ENCODE measurements at regions not wholly inside any gene's neighbourhood (a gene's known extent, or its start where the extent isn't known, plus 50 kb on each side); places are given as distances from the start of the nearest gene placed in this dataset.

DNA sequence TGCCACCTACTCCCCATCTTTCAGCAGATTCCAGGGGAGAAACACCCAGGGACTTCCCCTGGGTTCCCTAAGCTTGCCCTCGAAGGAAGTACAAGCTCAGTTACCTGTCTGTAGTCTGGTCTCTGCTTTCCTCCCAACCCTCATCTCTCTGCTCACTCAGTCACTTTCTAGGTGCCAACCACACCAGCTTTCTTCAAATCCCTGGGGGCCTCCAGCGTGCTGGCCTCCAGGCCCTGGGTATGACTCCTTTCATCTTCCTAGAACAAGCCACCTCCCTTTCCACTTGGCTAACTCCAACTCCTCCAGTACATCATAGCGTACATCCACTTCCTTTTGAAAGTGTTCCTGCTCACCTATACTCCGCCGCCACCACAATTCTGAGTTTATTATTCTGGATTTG is 222.6 kb downstream of the SNX18 start:
- TF ChIP-seq, protein P1, sequence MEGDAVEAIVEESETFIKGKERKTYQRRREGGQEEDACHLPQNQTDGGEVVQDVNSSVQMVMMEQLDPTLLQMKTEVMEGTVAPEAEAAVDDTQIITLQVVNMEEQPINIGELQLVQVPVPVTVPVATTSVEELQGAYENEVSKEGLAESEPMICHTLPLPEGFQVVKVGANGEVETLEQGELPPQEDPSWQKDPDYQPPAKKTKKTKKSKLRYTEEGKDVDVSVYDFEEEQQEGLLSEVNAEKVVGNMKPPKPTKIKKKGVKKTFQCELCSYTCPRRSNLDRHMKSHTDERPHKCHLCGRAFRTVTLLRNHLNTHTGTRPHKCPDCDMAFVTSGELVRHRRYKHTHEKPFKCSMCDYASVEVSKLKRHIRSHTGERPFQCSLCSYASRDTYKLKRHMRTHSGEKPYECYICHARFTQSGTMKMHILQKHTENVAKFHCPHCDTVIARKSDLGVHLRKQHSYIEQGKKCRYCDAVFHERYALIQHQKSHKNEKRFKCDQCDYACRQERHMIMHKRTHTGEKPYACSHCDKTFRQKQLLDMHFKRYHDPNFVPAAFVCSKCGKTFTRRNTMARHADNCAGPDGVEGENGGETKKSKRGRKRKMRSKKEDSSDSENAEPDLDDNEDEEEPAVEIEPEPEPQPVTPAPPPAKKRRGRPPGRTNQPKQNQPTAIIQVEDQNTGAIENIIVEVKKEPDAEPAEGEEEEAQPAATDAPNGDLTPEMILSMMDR (conservative IDR thresholded peaks at IDR 0.05), result no peak
- no peak overlapping the region for H3K27ac ChIP-seq

DNA sequence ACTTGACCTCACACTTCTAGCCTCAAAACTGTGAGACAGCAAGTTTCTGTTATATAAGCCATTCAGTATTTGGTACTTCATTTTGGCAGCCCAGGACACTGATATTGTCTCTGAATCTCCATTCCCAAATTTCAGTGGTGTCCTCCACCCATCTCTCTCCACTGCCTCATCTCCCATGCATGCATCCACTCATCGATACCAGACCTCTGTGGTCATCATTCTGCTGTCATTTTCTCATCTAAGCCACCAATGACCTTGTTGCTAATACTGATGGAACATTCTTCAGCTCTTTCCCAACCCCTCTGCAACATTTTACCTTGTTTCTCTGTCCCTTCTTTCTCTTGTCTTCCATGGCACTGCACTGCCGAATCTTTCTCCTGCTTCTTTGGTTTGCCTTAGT is 221.8 kb downstream of the SNX18 start:
- TF ChIP-seq, protein P1 (conservative IDR thresholded peaks at IDR 0.05), result no peak
- H3K27ac ChIP-seq, result no peak overlapping the region

DNA sequence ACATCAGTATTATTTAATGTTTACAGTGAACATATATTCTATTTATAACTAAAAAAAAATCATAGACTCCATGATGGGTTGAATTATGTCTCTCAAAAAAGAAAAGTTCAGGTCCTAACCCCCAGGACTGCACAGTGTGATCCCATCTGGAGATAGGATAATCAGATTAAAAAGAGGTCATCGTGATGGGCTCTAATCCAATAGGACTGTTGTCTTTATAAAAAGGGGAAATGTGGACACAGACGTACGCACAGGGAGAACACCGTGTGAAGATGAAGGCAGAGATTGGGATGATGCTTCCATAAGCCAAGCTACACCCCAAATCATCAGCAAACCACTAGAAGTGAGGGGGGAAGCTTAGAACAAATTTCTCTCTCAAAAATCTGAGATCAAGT is 221.4 kb downstream of the SNX18 start:
- TF ChIP-seq, protein P1 (conservative IDR thresholded peaks at IDR 0.05), result no peak
- H3K27ac ChIP-seq, result no peak overlapping the region

DNA sequence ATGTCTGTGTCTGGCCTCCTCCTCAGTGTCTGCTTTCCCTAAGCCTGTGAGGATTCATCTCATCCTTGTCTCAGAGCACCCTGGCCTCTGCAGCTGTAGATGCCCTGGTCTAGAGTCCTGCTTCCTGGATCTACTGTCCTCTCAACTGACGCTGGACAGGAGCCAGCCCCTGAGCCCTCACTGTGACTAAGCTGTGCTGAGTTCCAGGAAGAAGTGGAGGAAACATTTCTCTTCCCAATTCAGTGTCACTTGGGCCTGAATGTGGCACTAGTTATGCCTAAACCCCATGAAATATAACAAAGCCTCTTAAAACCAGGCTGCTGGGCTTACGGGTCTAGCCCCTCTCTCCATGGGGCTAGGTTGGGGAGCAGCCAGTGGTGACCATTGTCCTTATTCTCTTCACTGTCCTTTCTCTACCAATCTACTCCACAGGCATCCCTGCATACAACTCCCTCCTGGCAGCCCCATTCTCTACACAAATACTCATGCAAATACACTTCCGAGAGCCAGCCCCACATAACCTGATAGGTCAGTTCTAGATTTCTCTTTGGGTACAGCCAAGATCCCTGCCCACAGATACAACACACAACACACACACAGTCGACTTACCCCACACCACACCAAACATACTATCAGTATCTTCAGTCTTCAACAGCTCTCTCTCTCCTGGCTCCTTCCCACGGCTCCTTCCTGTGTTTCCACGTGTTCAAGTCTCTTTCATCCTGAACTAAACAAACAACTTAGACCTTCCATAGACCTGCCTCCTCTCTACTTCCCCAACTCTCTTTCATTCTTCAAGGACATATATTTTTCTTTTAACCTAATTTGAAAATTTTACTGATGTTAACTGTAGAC is 220.8 kb downstream of the SNX18 start:
- H3K27ac ChIP-seq, result no peak overlapping the region

DNA sequence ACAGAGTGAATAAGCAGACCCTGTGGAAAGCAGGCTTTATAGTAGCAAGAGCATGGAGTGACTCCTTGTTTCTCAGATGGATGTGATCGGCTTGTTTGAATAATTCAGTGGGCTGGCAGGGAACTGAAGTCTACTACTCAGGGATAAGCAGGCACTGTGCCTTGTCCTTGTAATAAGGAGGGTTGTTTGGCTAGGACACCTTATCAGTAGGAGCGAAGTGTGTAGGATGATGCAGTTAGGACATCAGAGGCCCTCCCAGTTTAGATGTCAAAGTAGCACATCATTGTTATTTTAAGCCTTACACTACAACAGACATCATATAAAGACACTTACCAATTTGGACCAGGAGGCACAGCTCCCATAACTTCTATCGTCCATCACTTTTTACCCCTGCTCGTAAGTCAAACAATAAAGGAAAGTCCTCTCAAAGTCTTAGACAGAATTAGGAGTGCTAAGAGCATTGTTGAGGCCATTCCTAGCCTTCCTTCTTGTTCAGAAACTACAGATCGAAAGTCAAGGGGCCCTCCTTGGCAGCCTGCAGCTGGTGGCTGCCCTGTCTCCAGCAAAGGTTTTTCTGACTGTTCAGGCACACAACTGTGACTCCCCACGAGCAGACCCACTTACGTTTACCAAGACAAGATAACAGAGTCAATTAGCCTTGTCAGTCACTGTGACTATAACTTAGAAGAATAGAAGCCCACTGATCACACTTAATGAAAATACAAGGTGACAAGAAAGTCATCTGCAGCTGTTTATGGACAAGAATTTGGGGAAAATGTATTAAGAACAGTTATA is 218.6 kb downstream of the SNX18 start:
- TF ChIP-seq, protein P1 (conservative IDR thresholded peaks at IDR 0.05), result no peak
- H3K27ac ChIP-seq, result no peak overlapping the region

More for the DNA sequence above, 220.8 kb downstream of the SNX18 start:
- TF ChIP-seq, protein P1 (conservative IDR thresholded peaks at IDR 0.05), result no peak

DNA sequence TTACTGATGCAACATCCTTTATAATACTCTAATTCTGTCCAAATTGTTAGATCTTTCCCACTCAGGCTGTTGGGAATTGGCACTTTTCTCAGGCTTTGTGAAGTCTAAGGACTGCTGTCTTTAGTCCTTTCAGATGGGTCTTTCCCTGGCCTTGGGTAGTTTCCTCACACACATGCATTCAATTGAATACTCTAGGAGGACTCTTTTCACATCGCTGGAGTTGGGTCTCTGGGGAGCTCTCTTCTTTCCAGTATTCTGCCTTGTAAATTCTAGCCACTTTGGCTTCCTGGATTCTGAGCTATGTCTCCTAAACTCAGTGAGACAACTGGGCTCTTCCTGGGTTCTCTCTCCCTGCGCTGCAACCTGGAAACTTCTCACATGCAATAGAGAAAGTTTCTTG is 215.5 kb downstream of the SNX18 start:
- no peak overlapping the region for H3K27ac ChIP-seq
- TF ChIP-seq, protein P1 (conservative IDR thresholded peaks at IDR 0.05), result no peak

DNA sequence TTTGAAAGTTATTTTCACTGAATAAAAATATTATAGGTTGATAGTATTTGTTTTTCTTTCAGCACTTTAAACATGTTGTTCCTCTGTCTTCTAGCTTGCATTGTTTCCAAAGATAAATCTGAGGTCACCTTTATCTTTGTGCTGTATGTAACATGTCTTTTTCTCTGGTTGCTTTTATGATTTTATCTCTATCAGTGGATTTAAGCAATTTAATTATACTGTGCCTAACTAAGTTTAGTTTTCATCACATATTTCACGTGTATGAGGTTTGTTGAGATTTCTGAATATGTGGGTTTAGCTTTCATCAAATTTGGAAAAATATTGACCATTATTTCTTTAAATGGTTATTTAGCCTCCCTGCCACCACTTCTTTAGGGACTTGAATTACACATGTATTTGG is 214.5 kb downstream of the SNX18 start:
- TF ChIP-seq, protein P1 (conservative IDR thresholded peaks at IDR 0.05), result no peak
- no peak overlapping the region for H3K27ac ChIP-seq
